ENCODE measurements at regions not wholly inside any gene's neighbourhood (a gene's known extent, or its start where the extent isn't known, plus 50 kb on each side); places are given as distances from the start of the nearest gene placed in this dataset.
"Not testable (repeated sequence)": the region's sequence is repeated elsewhere in the genome, so short reads cannot be mapped to it uniquely, and the experiment has no call there.

- ATAC-seq; intact Hi-C loops (cut with DNase I; ENCODE audit: low total_unique reads); in situ Hi-C loops (cut with MboI; ENCODE audit: low sequenced_read_pairs in 4 of 4); H3K36me3 ChIP-seq; H3K4me3 ChIP-seq; DNase-seq; H3K27me3 ChIP-seq; H3K9me3 ChIP-seq; H3K4me1 ChIP-seq; H3K27ac ChIP-seq: not testable (repeated sequence)
These were observed 109.7 kb upstream of the ZNG1E start for GRCh38 chr9:65566018-65566417.

- ATAC-seq; in situ Hi-C loops (cut with MboI; ENCODE audit: low sequenced_read_pairs in 4 of 4): not testable (repeated sequence)
These were observed 156.7 kb upstream of the ZNG1E start for GRCh38 chr9:65519018-65519417.

GRCh38 chr9:65514465-65514864 is 161.3 kb upstream of the ZNG1E start:
- H3K36me3 ChIP-seq; H3K27ac ChIP-seq; in situ Hi-C loops (cut with MboI; ENCODE audit: low sequenced_read_pairs in 4 of 4); DNase-seq; H3K4me1 ChIP-seq; H3K27me3 ChIP-seq; H3K4me3 ChIP-seq; ATAC-seq; H3K9me3 ChIP-seq; intact Hi-C loops (cut with DNase I; ENCODE audit: low total_unique reads): not testable (repeated sequence)

More at GRCh38 chr9:65519018-65519417, 156.7 kb upstream of the ZNG1E start:
- H3K27me3 ChIP-seq; DNase-seq; H3K27ac ChIP-seq; H3K4me3 ChIP-seq; intact Hi-C loops (cut with DNase I; ENCODE audit: low total_unique reads); H3K4me1 ChIP-seq; H3K36me3 ChIP-seq; H3K9me3 ChIP-seq: not testable (repeated sequence)

GRCh38 chr9:65507897-65508296 is 167.8 kb upstream of the ZNG1E start:
- H3K27me3 ChIP-seq; H3K9me3 ChIP-seq; H3K4me1 ChIP-seq; H3K27ac ChIP-seq; intact Hi-C loops (cut with DNase I; ENCODE audit: low total_unique reads); ATAC-seq; in situ Hi-C loops (cut with MboI; ENCODE audit: low sequenced_read_pairs in 4 of 4); DNase-seq; H3K4me3 ChIP-seq; H3K36me3 ChIP-seq: not testable (repeated sequence)

GRCh38 chr9:65504686-65505085 is 171.0 kb upstream of the ZNG1E start:
- ATAC-seq; H3K36me3 ChIP-seq; H3K4me3 ChIP-seq; H3K27me3 ChIP-seq; H3K9me3 ChIP-seq; H3K4me1 ChIP-seq; DNase-seq; in situ Hi-C loops (cut with MboI; ENCODE audit: low sequenced_read_pairs in 4 of 4); H3K27ac ChIP-seq; intact Hi-C loops (cut with DNase I; ENCODE audit: low total_unique reads): not testable (repeated sequence)

GRCh38 chr9:65503696-65504095 is 172.0 kb upstream of the ZNG1E start:
- ATAC-seq; H3K27me3 ChIP-seq; in situ Hi-C loops (cut with MboI; ENCODE audit: low sequenced_read_pairs in 4 of 4); H3K36me3 ChIP-seq; H3K9me3 ChIP-seq; H3K4me1 ChIP-seq; intact Hi-C loops (cut with DNase I; ENCODE audit: low total_unique reads); H3K4me3 ChIP-seq; H3K27ac ChIP-seq; DNase-seq: not testable (repeated sequence)

GRCh38 chr9:65482890-65483289 is 192.8 kb upstream of the ZNG1E start:
- H3K27ac ChIP-seq; H3K36me3 ChIP-seq; H3K27me3 ChIP-seq; DNase-seq; H3K4me3 ChIP-seq; ATAC-seq; in situ Hi-C loops (cut with MboI; ENCODE audit: low sequenced_read_pairs in 4 of 4); intact Hi-C loops (cut with DNase I; ENCODE audit: low total_unique reads); H3K9me3 ChIP-seq; H3K4me1 ChIP-seq: not testable (repeated sequence)

- in situ Hi-C loops (cut with MboI; ENCODE audit: low sequenced_read_pairs in 4 of 4), result not testable (repeated sequence)
These were observed 194.4 kb upstream of the ZNG1E start for GRCh38 chr9:65481291-65481690.

GRCh38 chr9:65474891-65475290 is 189.9 kb upstream of the FOXD4L5 start:
- DNase-seq; H3K27ac ChIP-seq; in situ Hi-C loops (cut with MboI; ENCODE audit: low sequenced_read_pairs in 4 of 4); H3K9me3 ChIP-seq; H3K36me3 ChIP-seq; H3K27me3 ChIP-seq; H3K4me3 ChIP-seq; ATAC-seq; H3K4me1 ChIP-seq; intact Hi-C loops (cut with DNase I; ENCODE audit: low total_unique reads): not testable (repeated sequence)

More at GRCh38 chr9:65481291-65481690, 194.4 kb upstream of the ZNG1E start:
- H3K9me3 ChIP-seq; H3K27me3 ChIP-seq; DNase-seq; ATAC-seq; H3K4me3 ChIP-seq; H3K36me3 ChIP-seq; H3K4me1 ChIP-seq; H3K27ac ChIP-seq; intact Hi-C loops (cut with DNase I; ENCODE audit: low total_unique reads): not testable (repeated sequence)

- H3K4me1 ChIP-seq; in situ Hi-C loops (cut with MboI; ENCODE audit: low sequenced_read_pairs in 4 of 4); H3K27ac ChIP-seq; DNase-seq; H3K27me3 ChIP-seq; H3K36me3 ChIP-seq; H3K4me3 ChIP-seq; ATAC-seq; H3K9me3 ChIP-seq; intact Hi-C loops (cut with DNase I; ENCODE audit: low total_unique reads): not testable (repeated sequence)
These were observed 188.2 kb upstream of the FOXD4L5 start for GRCh38 chr9:65473059-65473822.

- H3K4me1 ChIP-seq; in situ Hi-C loops (cut with MboI; ENCODE audit: low sequenced_read_pairs in 4 of 4); H3K27me3 ChIP-seq; H3K4me3 ChIP-seq; H3K9me3 ChIP-seq; ATAC-seq; H3K27ac ChIP-seq; intact Hi-C loops (cut with DNase I; ENCODE audit: low total_unique reads); H3K36me3 ChIP-seq; DNase-seq: not testable (repeated sequence)
These were observed 186.1 kb upstream of the FOXD4L5 start for GRCh38 chr9:65471106-65471505.

- H3K9me3 ChIP-seq; H3K27ac ChIP-seq; H3K36me3 ChIP-seq; H3K4me1 ChIP-seq; in situ Hi-C loops (cut with MboI; ENCODE audit: low sequenced_read_pairs in 4 of 4); H3K27me3 ChIP-seq; intact Hi-C loops (cut with DNase I; ENCODE audit: low total_unique reads); ATAC-seq; DNase-seq; H3K4me3 ChIP-seq: not testable (repeated sequence)
These were observed 182.1 kb upstream of the FOXD4L5 start for GRCh38 chr9:65466911-65467734.

All from gastrocnemius medialis (tissue), 4 donors.